GM06990 (cell line): ENCODE measurements at regions not wholly inside any gene's neighbourhood (a gene's known extent, or its start where the extent isn't known, plus 50 kb on each side); places are given as distances from the start of the nearest gene placed in this dataset.

Experiments used
- DNase-seq: peaks from one replicate; pipeline ENCODE4 v3.0.0-alpha.2; 2011; ENCODE audit not compliant: insufficient read length; ENCODE audit errors: extremely low read depth
- H3K27me3 ChIP-seq: replicated peaks from 2 replicates; pipeline ENCODE4 v1.6.0; 2011; ENCODE audit warnings: low read length; ENCODE audit not compliant: control insufficient read depth, insufficient read depth
- H3K36me3 ChIP-seq: 2 replicates; pipeline ENCODE4 v1.5.1; 2011; ENCODE audit warnings: low read length; ENCODE audit not compliant: control insufficient read depth, insufficient read depth
- H3K4me3 ChIP-seq: replicated peaks from 2 replicates; pipeline ENCODE4 v1.5.1; 2011; ENCODE audit warnings: low read depth, mild to moderate bottlenecking, control low read depth, low read length
- TF ChIP-seq, protein P1 (sequence below): IDR thresholded peaks from 2 replicates; pipeline ENCODE4 v1.5.1; 2011; ENCODE audit warnings: low read length, control low read depth, mild to moderate bottlenecking, inconsistent platforms; ENCODE audit not compliant: insufficient read depth, poor library complexity, severe bottlenecking

DNA sequence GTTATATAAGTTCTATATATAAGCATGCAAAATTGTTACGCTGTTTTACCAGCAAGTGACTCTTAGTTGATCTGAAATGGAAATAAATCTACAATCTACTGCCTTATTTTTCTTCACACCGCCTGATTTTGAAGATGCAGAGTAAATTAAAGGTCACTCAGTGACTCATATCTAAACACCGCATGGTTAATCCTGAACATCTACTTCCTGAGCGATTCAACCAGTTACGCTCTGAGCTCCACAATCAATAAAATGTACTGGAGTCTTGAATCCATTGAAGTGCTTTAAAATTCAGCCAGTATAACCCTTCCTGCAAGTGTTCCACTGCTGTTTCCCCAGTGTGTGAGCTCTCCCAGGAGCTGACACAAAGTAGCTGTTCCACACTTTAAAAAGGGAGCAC, 192.8 kb downstream of the SLC7A11 start:
- TF ChIP-seq, protein P1, sequence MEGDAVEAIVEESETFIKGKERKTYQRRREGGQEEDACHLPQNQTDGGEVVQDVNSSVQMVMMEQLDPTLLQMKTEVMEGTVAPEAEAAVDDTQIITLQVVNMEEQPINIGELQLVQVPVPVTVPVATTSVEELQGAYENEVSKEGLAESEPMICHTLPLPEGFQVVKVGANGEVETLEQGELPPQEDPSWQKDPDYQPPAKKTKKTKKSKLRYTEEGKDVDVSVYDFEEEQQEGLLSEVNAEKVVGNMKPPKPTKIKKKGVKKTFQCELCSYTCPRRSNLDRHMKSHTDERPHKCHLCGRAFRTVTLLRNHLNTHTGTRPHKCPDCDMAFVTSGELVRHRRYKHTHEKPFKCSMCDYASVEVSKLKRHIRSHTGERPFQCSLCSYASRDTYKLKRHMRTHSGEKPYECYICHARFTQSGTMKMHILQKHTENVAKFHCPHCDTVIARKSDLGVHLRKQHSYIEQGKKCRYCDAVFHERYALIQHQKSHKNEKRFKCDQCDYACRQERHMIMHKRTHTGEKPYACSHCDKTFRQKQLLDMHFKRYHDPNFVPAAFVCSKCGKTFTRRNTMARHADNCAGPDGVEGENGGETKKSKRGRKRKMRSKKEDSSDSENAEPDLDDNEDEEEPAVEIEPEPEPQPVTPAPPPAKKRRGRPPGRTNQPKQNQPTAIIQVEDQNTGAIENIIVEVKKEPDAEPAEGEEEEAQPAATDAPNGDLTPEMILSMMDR = no peak
- no peaks in the 10 kb centered on the region for H3K36me3 ChIP-seq
- H3K27me3 ChIP-seq = no peaks in the 10 kb centered on the region
- no peak overlapping the region for H3K4me3 ChIP-seq
- DNase-seq = no peak

DNA sequence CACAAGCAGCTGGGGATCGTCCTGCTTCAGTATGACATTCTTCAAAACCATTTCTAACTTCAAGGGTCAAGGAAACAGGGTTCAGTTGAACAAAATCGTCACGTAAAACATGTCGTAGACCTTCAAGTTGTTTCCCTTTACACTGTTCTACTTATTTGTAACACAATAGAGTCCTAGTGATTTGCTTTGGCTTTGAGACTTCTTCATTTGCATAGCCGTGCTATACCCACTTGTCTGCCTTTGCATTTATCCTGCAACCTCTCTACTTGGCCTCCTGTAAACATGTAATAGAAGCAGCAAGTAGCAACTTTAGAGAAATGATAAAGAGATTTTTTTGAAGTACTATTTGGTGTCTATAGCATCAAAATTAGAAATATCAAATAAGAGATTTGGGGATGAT, 194.9 kb downstream of the SLC7A11 start:
- H3K4me3 ChIP-seq = no peak overlapping the region
- H3K27me3 ChIP-seq = no peaks in the 10 kb centered on the region; the same call in 1 of the 2 replicates
- no peak for DNase-seq
- TF ChIP-seq, protein P1 = no peak
- H3K36me3 ChIP-seq = no peaks in the 10 kb centered on the region

DNA sequence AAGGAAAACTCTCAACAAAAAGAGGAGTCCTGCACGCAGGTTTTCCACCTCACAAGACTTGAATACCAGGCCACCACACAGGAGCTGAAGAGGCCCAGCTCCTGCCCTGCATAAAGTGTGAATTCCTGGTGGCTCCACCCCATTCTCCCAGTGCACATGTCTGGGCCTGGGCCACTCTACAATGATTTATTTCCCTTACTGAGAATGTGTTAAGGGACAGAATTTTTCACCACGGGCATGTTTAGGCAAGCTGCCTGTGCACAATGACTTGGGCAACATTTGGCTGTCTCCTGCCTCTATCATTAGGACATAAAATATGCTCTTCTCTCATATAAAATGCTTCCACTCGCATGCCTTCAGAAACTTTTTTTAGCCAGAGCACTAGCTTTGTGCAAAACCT, 197.1 kb downstream of the SLC7A11 start:
- TF ChIP-seq, protein P1 = no peak
- H3K4me3 ChIP-seq = no peak overlapping the region
- no peak for DNase-seq
- no peaks in the 10 kb centered on the region for H3K36me3 ChIP-seq
- H3K27me3 ChIP-seq = no peaks in the 10 kb centered on the region; the same call in 1 of the 2 replicates

DNA sequence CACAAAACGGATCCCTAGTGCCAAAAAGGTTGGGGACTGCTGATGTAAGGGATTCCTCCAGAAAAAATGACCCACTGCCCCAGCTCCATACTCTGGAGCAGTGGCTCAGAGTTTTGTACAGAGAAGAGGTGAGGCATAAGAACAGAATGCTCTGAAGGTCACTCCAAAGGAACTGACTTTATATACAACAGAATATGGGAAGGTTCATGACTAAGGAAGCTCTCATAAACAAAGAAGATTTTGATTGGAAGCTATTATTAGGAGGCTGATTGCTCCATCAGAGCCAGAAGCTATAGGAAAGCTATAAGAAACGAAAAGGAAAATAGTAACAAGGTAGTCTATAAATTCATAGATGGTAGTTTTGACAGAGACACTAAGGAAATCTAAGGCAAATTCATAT, 203.1 kb downstream of the SLC7A11 start:
- Histone ChIP-seq H3K4me3 (no peak overlapping the region), H3K27me3 (no peaks in the 10 kb centered on the region; the same call in 1 of the 2 replicates), H3K36me3 (no peaks in the 10 kb centered on the region)
- TF ChIP-seq, protein P1 = no peak
- no peak for DNase-seq

DNA sequence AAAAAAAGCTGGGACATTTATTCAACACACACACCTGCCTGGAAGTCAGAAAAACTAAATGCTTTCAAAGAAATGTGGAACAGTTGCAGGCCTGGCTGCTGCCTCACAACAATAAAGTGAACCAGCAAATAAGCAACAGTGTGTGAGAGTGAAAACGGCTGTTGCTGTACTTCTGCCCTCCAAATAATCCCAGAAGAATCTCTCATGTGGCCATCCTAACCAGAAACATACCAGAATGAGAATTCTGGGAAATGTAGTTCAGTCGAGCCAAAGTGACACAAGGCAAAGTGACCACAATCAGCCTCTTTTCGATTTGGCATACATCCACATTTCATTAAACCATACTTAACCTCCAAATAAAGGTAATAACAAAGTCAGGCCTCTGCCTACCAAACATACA, 204.5 kb downstream of the SLC7A11 start:
- TF ChIP-seq, protein P1 = no peak
- Histone ChIP-seq H3K27me3 (no peaks in the 10 kb centered on the region), H3K4me3 (no peak overlapping the region), H3K36me3 (no peaks in the 10 kb centered on the region)
- DNase-seq = no peak

DNA sequence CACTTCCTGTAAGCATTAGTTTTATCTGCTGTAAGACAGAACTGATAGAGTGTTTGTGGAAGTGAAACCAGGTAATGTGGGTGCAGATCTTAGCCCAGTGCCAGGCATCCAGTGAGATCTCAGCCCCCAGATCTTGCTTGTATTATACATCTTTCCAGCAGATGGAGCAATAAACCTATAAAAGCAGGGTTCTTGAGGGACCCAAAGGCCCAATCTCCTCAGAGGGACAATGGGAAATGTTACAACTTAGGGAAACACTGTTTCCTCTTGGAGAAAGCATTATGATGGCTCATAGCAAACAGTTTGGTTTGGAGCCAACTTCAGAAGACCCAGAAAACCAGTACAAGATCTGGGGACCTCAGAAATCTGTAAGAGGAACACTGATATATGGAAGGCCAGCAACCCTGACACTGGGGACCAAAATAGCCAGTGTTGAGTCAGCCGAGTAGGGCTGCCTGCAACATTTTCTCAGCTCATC, 206.3 kb downstream of the SLC7A11 start:
- Histone ChIP-seq H3K36me3 (no peaks in the 10 kb centered on the region), H3K27me3 (no peaks in the 10 kb centered on the region), H3K4me3 (no peak overlapping the region)
- DNase-seq = peak; percentile 32
- TF ChIP-seq, protein P1 = peak; percentile 49
